ENCODE measurements at regions not wholly inside any gene's neighbourhood (a gene's known extent, or its start where the extent isn't known, plus 50 kb on each side); places are given as distances from the start of the nearest gene placed in this dataset.

DNA sequence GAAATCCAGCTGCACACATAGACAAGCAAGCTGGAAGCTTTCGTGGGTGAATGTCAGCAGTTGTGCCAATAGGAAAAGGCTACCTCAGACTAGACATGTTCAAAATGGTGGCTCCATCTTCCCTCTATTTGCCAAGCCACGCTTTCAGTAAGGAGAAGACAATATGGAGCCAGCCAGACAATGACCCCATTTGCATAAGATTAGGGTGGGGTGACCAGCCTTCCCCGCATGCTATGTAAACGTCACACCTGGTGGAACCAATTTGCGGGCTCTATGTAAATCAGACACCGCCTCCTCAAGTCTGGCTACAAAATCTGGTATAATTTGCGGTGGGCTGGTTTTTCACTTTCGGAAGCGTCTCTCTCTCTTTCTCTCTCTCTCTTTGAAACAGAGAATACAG is 297.4 kb upstream of the PCDH15 start:
- no peak for DNase-seq

DNA sequence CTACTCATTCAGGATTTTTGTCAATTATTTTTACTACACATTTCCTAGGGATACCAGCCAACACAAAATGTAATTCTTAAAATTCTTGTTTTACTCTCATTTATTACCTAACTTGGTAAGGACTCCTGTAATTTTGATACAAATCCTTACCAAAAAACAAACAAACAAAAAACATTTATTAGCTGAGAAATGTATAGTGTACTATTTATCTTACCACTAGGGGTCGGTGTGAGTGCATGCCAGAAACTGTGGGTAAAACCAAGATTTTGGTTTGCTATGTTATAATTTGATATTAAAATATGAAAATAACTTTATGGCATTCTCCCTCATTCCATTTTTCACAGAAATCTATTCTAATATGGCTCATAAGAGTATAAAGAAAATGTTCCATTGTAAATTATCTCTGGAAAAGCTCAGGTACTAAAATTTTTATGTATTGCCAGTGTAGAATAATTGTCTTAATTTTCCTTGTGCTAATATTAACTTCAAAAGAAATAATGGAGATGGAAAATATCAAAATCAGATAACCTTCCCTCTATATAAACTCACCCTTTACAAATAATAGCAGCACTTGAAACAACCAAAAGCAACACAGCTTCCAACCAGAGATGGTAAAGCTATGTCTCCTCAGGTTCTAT is 290.8 kb upstream of the PCDH15 start:
- DNase-seq = peak; percentile 1

GRCh38 chr10:55078121-55078520 is 277.1 kb upstream of the PCDH15 start:
- no peak for DNase-seq

- no peak for DNase-seq
These were observed 264.2 kb upstream of the PCDH15 start for GRCh38 chr10:55065185-55065584.

GRCh38 chr10:55063811-55064210 is 262.8 kb upstream of the PCDH15 start:
- DNase-seq = no peak

DNA sequence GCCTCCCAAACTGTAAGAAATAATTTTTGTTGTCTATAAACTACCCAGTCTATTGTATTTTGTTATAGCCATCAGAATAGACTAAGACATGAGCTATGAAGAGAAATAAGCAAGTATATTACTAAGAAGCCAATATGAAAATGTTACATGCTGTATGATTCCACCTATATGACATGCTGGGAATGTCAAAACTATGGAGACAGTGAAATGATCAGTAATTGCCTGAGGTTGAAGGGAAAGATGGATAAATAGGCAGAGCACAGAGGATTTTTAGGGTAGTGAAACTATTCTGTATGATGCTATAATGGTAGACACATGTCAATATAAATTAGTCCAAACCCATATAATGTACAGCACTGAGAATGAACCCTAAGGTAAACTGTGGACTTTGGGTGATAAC is 261.3 kb upstream of the PCDH15 start:
- no peak for DNase-seq

GRCh38 chr10:55058800-55059199 is 257.8 kb upstream of the PCDH15 start:
- DNase-seq = no peak

- no peak for DNase-seq
These were observed 250.5 kb upstream of the PCDH15 start for GRCh38 chr10:55051515-55051914.

DNA sequence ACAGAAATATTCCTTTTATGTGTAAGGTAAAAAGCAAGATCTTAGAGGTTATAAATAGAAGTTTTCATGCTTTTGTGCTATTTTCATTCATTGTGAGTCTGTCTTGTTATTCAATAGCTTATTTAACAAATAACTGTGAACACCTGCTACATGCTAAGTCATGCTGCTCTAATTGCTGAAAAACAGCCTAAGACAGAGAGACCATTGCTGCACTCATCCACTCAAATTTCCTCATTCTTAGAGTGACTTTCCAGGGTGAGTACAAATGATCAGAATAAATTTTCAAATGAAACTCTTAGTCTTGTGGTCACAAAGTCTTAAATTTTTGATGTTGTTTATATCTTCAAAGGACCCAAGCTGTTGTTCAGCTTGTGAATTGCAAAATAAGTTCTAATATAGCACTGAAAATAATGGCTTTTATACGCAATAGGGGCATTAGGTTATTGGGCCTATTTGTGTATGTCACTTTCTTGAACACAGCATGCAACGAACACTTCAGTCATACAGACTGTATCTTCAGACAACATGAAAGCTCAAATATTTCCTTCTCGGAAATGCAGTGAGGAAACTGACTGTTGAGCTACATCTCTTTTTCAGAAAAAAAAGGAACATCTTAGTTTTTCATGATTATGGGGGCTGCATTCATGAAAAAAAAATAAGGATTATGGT is 247.9 kb upstream of the PCDH15 start:
- DNase-seq = no peak

DNA sequence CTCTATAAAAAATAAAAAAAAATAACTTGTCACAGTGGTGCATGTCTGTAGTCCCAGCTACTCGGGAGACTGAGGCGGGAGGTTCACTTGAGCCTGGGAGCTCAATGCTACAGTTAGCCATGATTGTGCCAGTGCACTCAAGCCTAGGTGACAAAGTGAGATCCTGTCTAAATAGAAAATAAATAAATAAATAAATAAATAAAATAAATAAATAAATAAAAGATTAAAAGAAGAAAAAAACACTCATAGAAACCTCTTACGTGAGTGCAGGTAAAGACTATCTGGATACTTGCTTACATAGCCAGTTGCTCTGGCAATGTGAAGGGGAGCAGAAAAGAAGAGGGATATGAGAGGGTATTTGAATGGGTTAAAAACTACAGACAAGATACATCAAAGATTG is 242.5 kb upstream of the PCDH15 start:
- no peak for DNase-seq

DNA sequence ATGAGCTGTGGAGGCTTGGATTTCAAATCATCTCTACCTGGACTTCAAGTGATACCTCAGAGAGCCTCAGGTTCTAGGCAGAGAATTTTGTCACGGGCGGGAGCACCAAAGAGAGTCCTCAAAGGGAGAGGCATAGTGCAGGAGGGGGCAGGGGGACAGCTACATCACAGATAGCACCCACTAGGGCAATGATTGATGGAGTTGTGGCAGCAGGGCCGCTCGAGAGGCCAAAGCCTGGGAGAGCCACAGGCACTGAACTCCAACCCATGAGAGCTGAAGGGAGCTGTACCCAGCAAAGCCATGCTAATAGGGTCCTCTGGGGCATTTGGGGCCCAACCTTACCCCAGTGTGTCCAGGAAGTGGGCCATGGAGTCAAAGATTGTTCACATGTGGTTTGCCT is 232.0 kb upstream of the PCDH15 start:
- no peak for DNase-seq

DNA sequence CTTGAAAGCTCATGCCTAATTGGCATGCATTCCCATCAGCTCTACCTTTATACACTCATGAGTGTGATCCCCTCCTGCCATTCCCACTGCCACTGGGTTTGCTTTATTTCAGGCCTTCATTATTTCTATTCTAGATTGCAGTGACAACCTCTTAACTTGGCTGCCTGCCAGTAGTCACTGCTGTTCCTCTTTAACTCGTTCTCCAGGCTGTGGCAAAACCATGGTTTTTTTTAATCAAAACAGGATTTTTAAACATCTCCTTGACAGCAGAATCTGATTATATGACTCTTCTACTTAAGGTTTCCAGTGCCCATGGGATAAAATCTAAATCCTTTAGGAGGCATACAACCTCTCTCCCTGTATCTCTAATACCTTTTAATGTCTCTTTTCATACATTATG is 223.7 kb upstream of the PCDH15 start:
- DNase-seq = peak; percentile 56

DNA sequence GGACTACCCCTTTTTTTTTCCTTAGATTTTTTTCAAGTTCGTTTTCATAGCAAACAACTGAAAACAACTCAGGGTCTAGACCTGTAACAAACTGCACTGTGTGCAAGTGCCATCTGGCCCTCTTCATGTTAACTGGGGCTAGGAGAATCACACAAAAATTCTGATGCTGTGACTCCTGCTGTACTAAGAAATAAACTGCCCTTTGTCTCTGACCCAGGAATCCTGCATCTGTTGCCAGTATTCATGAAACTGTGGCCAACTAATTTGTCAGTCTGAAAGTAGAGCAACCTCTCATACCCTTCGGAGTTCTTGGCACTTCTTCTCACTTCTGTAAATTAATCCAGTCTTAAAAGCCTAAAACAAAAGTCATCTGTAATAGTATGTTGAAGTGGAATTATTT is 218.4 kb upstream of the PCDH15 start:
- no peak for DNase-seq

GRCh38 chr10:55013318-55013717 is 212.3 kb upstream of the PCDH15 start:
- no peak for DNase-seq

DNA sequence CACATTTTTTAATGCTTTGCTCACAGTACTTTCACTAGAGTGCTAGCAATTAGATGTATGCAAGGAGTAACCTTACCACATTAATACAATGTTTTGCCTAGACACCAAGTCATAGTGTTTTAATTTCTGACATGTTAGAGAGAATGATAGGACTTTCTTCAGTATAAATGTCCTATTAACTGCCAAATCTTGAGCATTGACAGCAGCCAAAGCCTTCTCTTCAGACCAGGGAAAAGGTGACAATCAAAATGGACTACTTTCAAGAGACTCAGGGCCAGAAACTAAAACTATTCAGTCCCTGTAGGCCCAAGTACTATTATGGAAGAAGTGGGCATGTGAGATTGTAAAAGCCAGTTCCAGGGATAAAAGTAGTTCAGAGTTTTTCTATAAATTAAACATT is 201.4 kb upstream of the PCDH15 start:
- no peak for DNase-seq

DNA sequence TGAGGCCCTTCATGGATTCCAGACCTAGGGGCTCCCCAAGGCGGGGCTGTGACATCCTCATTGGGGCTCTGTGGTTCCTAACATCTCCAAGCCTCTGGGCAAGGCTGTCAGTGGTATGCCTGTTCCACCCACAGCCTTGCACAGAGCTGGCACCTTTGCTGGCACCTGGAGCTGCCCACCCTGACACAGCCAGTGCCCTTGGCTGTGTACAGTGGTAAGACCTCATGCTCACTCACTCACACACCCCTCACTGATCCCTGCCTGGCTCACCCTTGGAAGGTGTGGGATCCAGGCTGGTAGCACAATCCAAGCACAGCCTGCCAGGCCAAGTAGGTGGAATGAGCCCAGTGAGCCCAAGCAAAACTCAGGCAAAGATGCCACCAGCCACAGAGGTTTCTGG is 200.4 kb upstream of the PCDH15 start:
- no peak for DNase-seq

DNA sequence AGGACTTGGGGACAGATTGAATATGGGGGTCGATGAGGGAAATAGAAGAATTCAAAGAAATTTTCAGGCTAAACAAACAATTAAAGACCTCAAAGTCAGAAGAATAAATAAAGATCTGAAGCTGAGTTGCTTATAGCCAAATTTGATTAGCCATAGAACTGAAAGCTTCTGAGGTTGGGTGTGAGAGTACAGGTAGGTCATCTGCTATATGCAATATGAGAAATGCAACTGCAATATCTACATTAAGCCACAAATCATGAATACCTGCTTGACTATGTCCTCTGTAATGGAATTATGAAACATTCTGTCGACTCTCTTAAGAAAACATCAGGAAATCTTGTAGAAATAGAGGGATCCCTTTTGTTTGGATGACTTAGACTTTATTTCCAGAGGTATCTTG is 192.1 kb upstream of the PCDH15 start:
- no peak for DNase-seq

DNA sequence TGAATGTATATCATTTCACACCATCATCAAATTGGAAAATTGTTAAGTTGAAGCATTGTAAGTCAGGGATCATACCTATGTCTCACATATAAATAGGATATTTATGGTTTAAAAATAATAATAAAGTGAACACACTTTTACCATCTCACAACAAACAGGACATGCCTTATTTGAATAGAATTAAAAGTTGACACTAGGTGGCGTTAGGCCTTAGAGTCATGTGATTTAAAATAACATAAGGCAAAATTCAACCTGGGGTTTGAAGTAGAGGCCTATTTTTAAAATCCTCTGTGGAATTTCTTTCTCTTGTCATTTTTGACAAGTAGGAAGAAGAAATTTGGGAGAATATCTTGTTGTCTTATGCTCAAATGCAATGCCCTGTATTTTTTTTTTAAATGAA is 184.7 kb upstream of the PCDH15 start:
- DNase-seq = peak; percentile 61

DNA sequence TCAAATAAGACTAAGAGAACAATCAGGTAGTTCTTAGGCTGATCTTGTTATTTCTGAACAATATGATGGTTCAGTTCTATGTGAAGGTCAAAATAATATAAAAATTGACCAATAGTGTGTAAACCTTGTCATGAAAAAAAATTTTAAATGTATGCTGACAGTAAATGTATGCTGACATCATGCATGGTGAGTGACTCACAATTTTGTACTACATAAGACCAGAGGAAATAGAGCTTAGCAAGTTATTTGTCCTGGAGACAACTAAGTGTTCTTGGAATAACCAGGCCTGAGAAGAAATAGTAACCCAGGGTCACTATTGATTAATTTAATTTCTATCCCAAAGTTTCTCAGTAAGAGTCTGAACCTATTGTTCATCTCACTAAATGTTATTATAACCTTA is 182.2 kb upstream of the PCDH15 start:
- DNase-seq = no peak

- DNase-seq = no peak
These were observed 161.3 kb upstream of the PCDH15 start for GRCh38 chr10:54962134-54962900.

DNA sequence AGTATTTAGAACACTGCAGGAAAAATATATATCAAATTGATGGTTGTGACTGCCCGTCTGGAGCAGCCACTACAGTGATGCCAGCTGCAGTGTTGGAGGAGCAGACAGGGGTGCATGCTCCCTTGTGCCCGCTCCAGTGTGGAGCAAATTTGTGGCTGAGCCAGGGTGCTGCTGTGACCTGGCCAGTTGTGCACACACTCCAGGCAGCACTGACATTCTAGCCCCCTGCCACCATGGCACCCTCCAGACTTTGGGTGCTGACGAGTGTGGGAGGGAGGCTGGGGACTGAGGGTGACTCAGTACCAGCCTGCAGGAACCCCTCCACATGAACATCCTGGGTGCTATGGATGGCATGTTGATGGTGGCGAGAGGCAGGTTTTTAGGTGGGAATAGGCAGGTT is 160.0 kb upstream of the PCDH15 start:
- no peak for DNase-seq

- no peak for DNase-seq
These were observed 157.8 kb upstream of the PCDH15 start for GRCh38 chr10:54958844-54959243.

DNA sequence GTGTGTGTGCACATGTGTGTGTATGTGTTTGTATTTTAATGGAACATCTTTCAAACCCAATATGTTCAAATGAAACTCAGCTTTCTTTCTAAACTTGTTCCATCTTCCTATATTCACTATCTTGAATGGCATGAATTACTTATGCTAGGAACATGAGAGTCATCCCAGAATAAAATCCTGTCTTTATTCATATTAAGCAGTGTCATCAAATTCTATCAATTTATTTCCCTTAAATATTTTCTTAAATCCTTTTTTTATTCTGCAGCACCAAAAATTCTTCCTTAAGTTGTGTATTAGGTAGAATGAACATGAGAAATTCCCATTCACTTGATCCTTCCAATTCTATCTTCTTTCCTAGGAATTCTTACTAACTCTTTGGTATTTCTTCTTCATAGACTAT is 146.6 kb upstream of the PCDH15 start:
- DNase-seq = no peak

DNA sequence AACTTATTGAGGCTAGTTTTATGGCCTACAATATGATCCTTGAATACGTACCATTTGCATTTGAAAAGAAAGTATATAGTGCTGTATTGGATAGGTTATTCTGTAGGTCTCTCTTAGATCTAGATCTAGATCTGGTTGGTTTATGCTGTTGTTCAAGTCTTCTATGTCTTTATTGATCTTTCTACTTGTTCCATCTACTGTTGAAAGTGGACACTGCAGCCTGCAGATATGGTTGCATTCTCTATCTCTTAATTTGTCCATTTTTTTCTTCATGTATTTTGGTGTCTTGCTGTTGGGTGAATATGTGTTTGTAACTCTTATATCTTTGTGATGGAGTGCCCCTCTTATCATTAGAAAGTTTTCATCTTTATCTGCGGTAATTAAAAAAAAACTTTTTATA is 139.4 kb upstream of the PCDH15 start:
- DNase-seq = no peak

Data from NCI-H82 (cell line).